Activated CD4-positive, alpha-beta T cell treated with anti-CD3 and anti-CD28 coated beads for 1 hour (primary cell): ENCODE measurements at regions not wholly inside any gene's neighbourhood (a gene's known extent, or its start where the extent isn't known, plus 50 kb on each side); places are given as distances from the start of the nearest gene placed in this dataset.

Experiments used
- DNase-seq: peaks from one replicate; pipeline ENCODE4 v3.0.0-alpha.2; 2020

DNA sequence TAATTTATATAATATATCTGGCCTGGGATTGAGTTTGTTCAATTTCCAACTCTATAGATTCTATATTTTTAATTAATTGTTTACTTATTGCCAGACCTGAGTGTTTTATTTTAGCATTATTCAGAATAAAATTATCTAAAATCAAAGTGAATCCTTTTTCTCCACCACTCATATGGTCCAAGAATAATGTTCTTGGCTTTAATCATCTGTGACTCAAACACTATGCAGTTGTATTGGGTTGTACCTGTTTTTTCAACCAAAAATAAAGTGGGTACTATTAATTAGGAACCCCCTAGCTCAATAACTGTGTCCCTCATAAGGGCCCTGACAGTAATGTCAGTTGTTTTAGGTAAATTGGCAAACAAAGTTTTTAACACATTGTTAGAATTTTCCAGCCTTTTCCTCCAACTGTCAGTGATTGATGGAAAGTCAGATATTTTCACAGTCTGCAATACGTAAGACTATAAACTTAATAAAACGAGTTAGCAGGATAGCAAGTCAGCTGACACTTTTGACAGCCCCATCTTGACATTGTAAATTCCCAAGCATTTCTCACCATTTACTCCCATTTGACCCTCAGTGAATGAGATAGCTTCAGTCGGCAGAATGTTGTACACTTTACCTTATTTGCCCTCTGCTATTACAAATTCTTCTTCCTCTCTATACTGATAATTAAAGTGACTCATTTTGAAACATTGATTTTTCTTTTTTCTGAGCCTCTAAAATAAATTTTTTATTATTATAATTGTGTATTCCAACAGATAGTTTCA, 587.4 kb downstream of the METTL4 start:
- no peak for DNase-seq

DNA sequence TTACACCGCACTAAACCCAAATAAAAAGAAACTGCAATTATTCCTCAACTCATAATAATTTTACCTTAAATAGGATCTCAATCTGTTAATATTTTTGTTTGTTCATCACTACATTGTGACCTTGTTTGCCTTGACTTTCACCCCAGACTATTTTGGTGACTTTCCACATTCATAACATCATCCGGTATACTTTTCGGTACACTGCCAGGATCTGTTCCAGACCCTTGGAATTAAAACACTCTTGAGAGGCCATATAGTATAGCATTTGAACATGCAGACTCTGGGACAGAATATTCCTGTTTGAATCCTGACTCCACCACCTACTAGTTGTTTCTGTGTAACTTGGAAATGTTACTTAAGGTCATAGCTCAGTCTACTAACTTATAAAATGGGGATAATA, 577.4 kb downstream of the METTL4 start:
- no peak for DNase-seq

- DNase-seq: no peak
Measured at GRCh38 chr18:1994471-1994870, 576.8 kb downstream of the METTL4 start.

GRCh38 chr18:1995041-1995612, 576.2 kb downstream of the METTL4 start:
- no peak for DNase-seq

DNA sequence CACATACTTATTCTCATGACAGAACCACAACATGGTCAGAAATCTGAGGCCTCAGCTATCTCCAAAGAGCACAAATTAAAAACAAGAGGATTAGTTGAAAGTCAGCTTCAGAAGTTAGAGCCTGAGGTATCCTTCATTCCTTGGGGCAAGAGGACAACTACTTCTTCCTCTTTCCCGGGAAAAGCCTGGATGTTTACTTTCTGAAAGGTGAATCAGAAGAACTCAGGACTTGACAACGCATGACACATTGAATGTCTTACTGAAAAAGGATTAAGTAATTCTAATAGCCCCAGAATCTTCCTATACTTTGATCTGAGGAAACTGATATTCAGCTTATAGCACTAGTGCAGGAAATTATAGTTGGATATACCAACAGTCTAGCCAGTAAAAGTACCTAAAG, 573.2 kb downstream of the METTL4 start:
- no peak for DNase-seq

DNA sequence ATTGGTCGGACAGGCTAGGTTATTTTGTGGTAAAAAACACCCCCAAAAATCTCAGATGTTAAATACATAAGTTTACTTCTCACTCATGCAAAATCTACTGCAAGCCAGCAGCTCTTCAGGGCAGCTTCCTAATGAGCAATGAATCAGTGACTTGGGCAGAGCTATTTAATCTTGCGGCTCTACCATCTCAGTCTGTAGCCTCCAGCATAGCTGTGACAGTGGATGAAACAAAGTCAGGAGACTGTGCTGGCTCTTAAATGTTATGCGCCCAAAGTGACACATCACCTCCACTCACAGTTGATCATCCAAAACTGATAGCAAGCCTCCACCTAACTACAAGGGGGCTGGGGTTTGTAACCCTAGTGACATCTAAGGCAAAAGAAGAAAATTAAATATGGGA, 571.9 kb downstream of the METTL4 start:
- DNase-seq: no peak

DNA sequence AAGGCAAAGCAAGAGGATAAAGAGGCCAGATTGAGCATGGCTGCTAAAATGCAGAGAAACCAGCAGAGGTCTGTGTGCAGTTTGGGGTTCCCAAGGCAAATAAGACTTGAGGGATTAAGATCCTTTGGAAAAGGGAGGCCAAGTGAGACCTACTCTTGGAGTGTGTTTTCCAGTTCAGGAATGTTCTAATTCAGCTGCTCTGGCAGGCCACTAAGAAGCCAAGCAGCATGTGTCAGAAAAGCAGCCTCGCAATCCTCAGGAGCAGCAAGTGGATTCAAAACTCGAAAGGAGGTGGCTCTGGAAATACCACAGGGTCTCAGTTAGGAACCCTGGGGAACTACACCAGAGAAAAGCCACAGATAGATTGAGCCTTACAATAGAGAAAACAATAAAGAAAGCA, 569.2 kb downstream of the METTL4 start:
- DNase-seq: no peak

GRCh38 chr18:2002604-2003003, 568.7 kb downstream of the METTL4 start:
- no peak for DNase-seq

DNA sequence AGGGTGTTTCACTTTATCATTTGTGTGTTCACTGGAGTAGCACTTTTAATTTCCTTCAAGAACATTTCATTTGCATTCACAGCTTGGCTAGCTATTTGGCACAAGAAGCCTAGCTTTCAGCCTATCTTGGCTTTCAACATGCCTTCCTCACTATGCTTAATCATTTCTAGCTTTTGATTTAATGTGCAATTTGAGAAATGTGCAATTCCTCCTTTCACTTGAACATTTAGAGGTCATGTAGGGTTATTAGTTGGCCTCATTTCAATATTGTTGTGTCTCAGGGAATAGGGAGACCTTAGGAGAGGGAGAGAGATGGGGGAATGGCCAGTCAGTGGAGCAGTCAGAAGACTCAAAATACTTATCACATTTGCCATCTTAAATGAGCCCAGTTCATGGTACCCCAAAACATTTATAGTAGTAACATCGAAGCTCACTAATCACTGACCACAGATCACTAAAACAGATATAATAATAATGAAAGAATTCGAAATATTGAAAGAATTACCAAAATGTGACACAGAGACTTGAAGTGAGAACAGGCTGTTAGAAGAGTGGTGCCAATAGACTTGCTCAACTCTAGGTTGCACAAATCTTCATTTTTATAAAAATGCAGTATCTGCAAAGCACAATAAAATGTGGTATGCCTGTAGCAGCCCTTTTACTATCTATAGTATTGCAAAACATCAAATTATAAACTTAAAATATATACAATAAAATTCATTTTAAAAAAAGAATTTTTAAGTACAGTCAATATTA, 561.2 kb downstream of the METTL4 start:
- DNase-seq: no peak

DNA sequence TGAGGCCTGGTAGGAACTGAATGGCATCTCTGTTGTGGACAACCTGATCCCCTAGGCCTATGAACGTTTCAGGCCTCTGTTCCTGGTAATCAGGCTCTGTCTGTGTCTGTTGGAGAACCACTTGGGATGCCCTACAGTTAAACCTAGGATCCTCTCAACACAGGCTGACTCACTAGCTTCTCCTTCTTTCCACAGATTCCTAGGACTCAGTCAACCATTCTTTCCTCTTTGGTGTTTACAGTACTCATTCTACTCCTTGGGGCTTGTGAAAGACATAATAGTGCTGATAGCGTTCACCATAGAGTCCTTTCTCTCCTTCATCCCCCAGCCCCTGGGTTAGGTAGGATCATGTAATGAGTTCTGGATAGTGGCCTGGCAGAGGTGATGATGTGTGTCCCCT, 544.3 kb downstream of the METTL4 start:
- no peak for DNase-seq

- DNase-seq: no peak
Measured at GRCh38 chr18:2027756-2028155, 543.5 kb downstream of the METTL4 start.

- DNase-seq: no peak
Measured at GRCh38 chr18:2028986-2029385, 542.3 kb downstream of the METTL4 start.

DNA sequence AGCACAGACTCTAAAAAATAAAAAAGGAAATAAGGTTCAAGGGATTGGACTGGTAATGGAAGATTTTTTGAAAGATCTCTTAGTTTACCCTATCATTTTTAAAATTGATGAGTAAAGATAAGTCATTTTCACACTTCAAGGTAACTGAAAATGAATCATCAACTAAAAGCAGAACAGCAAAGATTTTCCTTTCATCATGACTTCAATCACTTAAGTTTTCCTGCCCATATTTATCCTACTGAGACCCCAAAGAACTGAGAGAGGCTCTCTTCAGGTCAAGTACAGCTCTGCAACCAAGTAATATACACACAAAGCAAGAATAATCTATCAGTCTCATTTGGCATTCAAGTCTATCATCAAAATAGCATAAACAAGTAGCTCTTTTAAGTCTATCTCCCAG, 540.7 kb downstream of the METTL4 start:
- no peak for DNase-seq

DNA sequence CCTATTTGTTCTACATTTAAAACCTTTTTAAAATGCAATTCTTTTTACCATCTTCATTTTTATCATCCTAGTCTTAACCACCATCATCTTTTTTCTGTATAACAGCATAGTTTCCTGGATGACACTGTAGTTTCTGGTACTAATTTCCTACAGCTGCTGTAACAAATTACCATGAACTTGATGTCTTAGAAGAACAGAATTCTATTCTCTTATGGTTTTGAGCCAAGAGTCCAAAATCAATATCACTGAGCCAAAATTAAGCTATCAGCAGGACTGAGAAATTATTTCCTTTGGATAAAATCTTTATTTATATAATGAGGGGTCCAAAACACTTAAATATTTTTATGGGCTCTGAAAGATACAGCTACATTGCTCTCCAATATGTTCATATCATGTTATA, 539.3 kb downstream of the METTL4 start:
- DNase-seq: no peak

DNA sequence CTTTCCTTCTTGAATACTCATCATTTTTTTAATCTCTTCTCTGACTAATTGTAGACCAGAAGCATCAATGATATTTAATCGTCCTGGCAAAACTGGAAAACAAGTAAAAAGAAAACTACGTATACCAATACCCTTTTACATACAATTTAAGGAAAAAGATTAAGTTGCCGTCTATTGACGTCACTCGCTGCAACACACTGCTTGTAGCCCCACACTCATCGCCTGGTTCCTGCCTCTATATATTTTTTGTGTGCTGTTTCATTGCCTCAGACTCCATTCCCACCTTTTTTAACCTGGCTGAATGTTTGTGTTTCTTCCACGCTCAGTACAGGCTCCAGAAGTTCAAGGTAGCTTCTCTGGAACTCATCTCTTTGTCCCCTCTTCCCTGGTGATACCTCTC, 536.2 kb downstream of the METTL4 start:
- no peak for DNase-seq

- DNase-seq: no peak
Measured at GRCh38 chr18:2036086-2036485, 535.2 kb downstream of the METTL4 start.

DNA sequence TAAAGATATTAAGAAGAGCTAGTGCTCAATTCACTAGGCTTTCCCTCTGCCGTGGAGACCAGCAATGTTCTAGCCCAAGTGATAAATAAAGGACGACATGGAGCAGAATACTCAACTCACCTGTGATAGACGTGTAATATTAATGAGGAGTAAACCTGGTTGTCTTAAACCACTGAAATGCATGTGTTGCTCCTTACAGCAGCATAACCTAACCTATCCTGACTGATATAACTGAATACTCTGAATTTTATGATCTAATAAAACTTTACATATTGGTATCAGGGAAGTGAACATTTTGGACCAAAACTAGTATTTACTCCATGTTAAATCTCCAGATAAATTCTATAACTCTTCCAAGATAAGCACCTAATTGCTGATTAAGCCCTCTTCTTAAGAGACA, 531.0 kb downstream of the METTL4 start:
- DNase-seq: no peak

- no peak for DNase-seq
Measured at GRCh38 chr18:2049986-2050385, 521.3 kb downstream of the METTL4 start.

- no peak for DNase-seq
Measured at GRCh38 chr18:2050702-2051201, 520.6 kb downstream of the METTL4 start.

GRCh38 chr18:2053490-2054089, 517.7 kb downstream of the METTL4 start:
- no peak for DNase-seq

GRCh38 chr18:2059336-2059735, 512.0 kb downstream of the METTL4 start:
- no peak for DNase-seq

- DNase-seq: no peak
Measured at GRCh38 chr18:2060086-2060485, 511.2 kb downstream of the METTL4 start.

GRCh38 chr18:2070631-2071030, 500.7 kb downstream of the METTL4 start:
- no peak for DNase-seq

DNA sequence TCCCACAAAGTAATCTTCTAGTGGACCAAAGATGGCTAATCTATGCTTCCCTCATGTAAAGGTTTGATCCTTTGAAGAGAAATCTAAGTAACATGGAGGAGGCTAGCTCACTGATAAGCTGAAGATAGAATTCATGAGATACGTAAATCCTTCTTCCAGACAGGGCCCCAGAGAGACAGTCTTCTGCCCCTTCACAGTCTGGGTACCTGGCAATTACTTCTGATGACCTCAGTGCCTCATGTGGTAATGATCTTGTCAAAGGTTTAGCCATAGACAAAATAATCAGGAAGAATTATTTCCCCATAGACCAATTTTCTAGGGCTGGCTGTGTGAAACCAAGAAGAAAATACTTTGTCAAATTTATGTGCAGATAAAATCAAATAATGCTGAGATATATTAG, 495.8 kb downstream of the METTL4 start:
- no peak for DNase-seq
